A172 (cell line): ENCODE measurements at regions not wholly inside any gene's neighbourhood (a gene's known extent, or its start where the extent isn't known, plus 50 kb on each side); places are given as distances from the start of the nearest gene placed in this dataset.
A peak's percentile ranks its signal among the peaks of the same experiment; 100 is the strongest.
"Not testable (repeated sequence)": the region's sequence is repeated elsewhere in the genome, so short reads cannot be mapped to it uniquely, and the experiment has no call there.

ENCODE experiments used
- DNase-seq: peaks from one replicate; pipeline ENCODE4 v3.0.0-alpha.2; 2015; ENCODE audit warnings: low spot score

DNA sequence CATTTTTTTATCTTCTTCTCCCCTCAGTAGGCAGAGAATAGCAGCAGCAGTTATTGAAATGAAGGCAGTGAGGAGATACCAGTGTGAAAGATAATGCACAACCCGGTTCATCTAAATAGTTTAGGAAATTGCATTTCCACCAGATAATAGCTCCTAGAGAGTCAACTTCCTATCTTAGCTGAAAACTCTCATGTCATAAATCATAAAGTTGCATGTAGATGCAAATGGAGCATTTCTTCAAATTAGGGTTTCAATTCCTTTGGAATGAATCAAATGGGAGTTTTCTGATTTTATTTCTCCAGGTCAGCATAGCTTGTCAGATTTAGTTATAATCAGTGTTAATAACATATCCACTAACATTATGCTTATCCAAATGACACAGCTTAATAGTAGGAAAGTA is 335.3 kb downstream of the CNTNAP4 start:
- DNase-seq: no peak

DNA sequence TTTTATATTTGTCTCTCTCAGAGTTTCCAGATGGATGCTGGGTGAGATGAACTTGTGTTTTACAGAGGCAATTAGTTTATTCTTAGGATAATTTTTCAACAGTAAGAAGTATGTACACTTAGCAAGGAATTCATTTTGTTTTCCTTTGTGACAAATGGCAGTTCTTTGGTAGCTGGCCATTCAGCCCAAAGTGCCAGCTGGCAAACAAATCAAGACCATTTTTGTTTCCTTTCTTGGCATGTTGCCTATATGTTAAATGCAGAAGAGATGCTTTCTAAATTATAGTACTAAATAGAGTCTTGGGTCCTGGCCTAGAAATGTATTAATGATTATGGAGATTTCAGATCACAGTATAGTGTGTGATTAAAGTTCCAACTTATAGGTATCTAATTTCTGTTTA is 337.1 kb downstream of the CNTNAP4 start:
- DNase-seq: no peak

DNA sequence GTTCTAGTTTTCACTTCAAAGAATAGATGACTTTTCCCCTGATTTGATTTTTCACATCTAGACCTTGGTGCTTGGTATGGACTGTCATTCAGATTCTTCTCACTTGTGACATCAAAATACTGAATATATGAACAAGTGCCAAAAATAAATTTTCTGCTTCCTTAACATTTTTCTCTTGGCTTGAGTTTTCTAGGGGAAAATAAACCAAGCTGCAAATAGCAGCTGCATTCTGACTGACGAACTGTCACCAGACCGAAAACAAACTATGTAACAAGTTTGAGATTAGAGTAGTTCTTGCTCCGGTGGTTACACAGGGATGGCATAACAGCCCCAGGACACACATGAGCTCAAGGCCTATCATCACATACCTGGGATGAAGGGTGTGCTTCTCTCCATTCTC is 345.7 kb downstream of the CNTNAP4 start:
- DNase-seq: no peak

DNA sequence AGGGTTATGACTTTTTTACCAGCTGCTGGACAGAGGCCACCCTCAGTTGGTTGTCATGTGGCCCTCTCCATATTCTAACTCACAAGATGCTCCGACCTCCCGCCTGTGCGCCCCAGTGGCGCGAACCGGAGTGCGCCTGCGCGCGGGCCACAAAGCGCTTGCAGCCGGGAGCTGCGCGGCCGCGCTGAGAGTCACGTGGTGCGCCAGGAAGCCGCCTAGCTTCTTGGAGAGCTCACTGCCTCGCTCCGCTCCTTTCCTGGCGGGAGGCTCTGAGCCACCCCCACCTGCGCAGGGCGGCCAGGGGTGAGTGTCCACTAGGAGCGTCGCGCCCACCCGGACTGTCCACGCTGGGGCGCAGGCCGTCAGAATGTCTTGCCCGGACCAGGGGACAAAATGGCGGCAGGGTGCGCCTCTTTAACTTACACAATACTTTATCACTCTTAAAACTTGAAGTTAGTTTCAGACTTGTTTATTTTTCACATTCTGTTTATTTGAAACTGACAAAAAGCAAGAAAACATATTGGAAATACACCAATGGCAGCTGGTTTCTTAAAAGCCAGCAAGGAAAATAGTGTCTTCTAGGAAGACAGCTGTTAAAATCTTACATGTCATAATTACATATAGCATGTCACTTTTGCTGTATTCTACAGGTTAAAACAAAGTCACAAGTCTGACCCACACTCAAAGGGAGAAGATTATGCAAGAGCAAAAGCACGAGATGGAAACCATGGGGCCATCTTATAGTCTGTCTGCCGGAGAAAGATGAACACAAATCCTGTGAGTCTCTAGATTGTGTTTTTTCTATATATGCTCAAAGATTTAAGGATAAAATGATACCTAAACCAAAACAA is 357.9 kb downstream of the CNTNAP4 start:
- no peak for DNase-seq

DNA sequence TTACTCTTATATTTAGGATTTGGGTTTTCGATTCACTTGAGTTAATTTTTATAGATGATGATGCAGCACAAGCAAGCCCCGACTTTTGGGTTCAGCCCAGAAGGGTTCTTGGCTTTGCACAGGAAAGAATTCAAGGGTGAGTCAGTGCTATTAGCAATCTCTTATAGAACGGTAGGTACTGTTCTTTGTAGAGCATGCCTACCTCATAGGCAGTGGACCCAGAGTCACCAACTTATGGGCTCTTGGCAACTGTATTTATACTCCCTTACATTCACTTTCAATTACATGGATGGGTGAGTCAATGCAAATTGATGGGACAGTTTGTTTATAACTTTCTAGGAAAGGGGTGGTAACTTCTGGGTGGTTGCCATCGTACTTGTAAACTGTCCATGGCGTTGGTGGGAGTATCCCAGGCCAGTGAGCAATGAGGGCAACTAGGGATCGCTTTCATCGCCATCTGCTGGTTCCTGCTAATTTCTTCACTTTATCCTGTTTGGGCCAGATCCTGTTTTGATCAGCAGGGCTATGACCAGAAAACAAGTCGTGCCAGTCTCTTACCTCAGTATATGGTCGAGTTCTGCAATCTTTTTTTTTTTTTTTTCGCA is 362.6 kb downstream of the CNTNAP4 start:
- DNase-seq: peak; percentile 16

DNA sequence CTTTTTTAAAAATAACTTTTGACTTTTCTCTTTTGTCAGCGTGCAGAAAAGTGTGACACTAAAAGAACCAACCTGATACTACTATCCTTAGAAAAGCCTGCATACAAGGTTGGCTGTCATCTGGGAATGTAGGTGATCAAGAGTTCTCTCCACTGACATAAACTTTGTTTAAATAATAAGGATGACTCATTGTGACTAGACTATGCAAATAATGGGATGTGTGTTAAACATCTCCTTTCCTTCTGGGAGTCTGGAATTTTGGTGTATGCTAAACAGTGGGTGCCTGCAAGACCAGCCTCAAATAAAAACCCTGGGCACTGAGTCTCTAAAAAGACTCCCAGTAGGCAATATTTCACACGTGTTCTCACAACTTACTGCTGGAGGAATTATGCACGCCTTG is 373.4 kb downstream of the CNTNAP4 start:
- no peak for DNase-seq

DNA sequence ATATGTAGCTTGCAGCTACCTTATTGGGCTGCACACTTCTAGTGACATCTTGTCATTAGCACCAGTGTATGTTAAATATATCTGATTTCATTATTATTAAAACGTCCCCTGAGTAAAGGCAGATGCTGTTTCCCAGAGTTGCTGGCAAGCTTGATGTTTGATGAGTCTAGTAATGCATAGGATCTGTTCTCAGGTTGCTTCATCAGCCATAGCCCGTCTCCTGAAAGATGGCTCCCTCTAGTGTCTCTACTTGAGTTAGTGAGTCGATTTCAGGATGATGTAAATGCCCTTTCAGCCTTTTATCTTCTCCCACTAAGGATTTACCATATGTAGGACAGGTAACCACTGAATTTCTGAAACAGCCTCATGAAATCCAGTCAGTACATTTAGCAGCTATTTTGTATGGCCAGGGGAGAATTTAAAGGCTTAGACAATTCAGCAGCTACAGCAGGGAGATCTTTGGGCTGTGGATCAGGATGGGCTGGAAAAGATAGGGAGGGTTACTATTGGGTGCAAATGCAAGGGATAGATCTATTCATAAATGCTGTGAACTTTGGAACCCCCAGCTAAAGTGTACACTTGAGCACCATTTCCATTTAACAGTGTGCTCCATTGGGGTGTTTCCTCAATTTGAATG is 376.3 kb downstream of the CNTNAP4 start:
- peak; percentile 32 for DNase-seq

DNA sequence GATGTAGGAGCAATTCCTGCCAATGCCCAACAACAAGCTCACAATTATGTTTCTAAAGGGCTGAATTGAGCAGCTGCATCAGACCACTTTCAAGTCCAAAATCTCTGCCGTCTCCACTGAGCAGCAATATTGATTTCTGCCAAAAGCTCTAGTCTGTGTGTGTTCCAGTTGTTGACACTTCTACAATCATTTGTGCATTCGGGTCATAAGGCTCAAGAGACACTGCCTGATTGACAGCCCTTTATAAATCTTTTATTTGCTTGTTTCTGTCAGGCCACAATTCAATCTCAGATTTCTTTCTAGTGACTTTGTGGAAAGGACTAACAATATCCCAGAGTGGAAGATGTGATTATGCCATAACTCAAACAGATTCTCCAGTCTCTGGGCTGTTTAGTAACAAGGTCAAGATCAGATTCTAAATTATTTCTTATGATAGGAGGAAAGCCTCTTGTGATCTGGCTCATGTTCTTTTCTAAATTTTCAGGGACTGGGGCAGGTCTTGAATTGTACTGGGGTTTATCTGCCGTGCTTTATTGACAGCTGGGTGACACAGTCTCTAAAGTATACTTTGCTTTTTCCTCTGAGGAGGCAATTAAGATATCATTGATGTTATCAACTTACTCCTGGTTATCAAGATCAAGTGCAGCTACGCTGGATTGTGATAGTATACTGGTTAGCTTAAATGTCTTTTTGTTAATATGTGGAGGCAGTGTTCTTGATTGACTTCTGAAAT is 377.1 kb downstream of the CNTNAP4 start:
- DNase-seq: no peak

DNA sequence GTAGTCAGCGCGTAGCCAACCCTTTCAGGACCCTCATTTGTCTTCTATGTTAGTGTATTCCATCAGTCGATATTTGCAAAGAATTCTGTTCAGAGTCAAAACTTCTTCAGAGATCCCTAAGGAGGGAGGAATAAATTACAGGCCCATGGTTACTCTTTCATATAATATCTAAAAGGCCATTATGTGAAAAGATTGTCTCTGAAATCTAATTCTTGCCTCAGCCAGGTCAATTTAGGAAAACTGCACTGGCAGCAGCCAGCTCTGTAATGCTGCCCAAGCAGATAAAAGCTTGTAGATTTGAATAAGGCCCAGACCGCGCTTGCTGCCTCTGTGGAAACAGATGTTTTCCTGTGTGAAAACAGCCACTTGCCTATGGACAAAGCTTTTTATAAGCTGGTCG is 379.8 kb downstream of the CNTNAP4 start:
- no peak for DNase-seq

DNA sequence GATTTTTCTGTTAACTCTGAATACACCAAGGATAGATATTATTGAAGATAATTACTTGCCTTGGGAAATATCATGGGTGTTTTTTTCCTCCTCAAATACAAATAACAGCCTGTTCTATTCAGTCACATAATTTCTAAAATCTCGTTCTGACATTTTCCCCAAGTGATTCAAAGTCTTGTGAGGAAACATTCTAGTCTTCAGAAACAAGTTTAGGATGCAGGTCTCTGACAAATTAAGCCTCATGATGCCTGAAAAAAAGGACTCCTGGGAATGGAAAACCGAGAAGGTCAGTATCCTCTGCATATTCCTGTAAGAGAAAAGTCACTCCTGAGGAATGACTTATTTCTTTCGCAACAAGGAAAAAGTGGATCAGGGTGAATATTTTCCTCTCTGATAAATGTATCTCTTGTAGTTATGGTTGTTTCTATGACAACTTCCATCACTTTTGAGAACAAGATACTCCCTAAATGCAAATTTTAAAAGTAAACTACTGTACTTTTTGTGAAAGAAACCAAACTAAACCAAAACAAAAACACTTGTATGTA is 384.6 kb downstream of the CNTNAP4 start:
- DNase-seq: no peak

DNA sequence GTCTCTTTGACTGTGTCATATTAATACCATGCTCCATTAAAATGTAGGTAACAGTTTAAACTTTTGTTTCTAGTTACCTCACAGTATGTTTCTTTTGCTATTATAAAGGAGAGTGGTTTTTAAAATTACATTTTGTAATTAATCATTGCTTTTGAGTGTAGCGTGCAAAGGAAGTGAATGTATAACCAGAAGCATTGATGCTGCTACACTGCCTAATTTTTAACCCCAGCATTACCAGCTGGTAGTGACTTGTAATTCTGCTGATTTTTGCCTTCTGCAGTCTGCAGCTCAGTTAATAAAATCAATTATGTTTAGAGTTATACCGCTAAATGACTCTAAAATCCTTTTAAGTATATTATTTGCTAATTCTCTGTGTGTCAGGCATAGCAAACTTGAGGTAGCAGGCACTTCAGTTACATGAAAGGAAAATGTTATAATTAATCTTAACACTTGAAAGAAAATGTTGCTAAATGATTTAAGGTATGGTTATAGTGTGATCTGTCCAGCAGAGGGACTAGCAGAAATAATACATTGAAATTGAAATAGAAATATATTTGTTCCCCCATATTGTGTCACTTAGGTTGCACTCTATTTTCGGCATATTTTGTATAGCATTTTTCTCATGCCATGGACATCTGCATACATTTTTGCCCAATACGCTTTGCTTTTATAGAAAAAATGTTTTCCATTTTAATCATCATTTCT is 388.5 kb downstream of the CNTNAP4 start:
- DNase-seq: no peak

DNA sequence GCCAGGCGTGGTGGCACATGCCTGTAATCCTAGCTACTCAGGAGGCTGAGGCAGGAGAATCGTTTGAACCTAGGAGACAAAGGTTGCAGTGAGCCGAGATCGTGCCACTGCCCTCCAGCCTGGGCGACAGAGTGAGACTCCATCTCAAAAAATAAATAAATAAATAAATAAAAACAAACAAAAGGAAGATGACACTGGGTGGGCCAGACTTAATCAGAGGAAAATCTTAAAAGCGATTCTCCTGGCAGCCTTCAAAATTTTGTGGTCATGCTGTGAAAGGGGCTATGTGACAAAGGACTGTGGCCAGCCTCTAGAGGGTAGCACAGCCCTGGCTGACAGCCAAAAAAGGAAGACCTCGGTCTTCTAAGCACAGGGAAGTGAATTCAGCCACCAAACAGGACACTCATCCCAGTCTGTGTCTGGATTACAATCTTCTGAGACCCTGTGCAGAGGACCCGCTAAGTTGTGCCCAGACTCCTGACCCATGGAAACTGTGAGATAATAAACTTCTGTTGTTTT is 391.1 kb downstream of the CNTNAP4 start:
- no peak for DNase-seq

DNA sequence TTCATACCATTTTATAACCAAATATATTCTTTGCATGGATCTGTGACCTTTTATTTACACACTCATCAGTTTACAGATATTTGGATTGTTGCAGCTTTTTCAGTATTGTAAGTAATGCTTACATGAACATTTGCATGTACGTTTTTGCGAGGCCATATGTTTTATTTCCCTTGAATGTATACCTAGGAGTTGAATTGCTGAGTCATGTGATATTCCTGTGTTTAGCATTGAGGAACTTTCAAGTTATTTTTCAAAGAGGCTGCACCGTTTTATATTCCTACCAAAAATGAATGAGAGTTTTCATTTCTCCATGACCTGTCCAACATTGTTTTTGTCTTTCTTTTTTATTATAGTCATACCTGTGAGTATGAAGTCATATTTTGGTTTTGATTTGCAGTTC is 392.1 kb downstream of the CNTNAP4 start:
- no peak for DNase-seq

DNA sequence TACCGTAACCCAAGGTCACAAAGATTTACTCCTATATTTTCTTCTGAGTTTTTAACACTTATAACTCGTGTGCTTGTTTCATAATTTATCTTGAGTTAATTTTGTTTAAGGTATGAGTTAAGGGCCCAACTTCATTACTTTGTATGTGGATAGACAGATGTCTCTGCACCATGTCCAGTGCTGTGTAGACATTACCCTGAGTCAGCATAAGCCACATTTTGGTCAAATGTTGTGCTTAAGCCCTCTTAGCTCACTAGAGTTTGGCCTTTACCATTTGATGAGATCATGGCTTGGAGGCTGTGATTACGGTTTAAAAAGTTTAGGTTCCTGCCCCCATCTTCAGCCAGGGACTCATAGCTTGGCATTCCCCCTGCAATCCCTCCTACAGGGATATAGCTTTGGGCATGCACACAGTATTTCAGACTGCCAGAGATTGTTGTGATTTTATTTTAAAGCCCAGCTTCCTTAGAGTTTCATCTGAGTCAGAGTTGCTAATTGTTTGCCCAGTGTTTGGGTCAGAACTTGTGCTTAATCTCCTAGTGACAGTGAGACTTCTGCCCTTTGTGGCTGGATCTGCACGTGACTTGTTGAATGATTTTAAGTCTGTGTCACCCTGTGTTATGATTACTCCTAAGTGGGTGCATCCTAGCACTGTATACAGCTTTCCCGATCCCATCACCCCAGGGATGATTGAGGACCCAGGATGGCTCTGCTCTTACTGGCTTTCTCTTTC is 393.1 kb downstream of the CNTNAP4 start:
- no peak for DNase-seq

DNA sequence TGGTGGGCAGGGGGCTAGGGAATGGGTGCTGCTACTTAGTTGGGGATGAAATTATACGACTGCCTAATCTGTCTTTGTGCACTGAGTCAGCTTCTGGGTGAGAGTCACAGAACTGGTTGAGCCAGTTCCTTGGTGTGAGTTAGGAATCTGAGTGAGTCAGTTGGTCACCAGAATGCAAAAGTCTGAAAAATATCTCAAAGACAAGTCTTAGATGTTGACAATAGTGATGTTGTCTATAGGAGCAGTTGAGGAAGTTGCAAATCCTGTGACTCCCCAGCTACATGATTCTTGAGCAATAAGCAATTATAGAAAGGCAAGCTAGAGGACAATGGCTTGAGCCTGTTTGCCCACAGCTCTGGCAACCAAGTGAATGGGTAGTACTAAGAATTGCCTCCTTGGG is 399.2 kb downstream of the CNTNAP4 start:
- no peak for DNase-seq

DNA sequence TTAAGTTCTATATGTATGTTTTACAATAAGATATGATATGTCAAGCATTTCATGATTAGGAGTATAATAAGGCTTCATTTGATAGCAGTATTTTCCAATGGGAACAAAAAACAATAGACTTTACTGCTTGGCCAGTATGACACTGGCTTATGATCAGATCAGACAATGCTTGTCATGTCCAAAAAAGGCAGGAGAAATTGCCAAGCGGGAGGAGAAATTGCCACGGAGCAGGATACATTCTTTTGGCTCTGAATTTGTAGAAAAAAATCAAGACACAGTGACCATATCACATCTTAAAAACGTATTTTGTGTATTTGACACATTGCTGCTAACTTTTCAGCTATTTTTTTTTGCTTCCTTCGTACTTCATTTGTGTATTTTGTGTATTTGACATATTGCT is 404.1 kb downstream of the CNTNAP4 start:
- DNase-seq: no peak

DNA sequence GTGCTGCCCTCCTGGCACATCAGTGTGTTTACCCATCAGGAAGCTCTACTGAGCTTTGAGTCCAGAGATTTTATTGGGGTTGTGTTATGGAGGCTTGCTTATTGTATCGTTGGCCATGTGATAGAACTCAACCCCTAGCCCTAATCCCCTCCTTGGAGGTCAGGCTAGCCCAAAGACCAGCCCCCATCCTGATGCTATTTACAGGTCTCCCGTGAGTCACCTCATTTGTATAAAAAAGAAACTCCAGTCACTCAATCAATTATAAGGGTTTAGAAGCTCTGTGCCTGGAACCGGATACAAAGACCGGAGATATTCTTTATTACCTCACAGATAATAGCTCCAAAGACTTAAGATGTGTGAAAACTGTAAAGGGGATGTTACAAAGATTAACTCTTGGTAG is 405.9 kb downstream of the CNTNAP4 start:
- no peak for DNase-seq

DNA sequence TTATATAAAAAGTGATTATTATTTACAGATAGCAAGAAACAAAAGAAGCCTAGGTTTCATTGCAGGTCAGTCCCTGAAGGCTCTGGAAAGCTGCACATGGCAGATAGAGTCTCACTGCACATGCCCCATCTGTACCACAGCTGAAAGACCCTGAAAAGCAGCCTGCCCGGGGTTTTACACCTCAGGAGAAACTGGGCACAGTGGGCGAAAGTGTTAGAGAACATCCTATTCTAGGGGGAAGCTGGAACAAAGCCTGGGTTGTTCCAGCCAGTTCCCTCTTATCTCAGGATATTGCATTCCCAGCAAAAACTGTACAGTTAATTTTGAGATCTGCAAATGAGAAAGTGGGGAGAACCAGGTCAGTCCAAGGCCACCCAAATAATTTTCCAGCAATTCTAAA is 419.7 kb downstream of the CNTNAP4 start:
- no peak for DNase-seq

DNA sequence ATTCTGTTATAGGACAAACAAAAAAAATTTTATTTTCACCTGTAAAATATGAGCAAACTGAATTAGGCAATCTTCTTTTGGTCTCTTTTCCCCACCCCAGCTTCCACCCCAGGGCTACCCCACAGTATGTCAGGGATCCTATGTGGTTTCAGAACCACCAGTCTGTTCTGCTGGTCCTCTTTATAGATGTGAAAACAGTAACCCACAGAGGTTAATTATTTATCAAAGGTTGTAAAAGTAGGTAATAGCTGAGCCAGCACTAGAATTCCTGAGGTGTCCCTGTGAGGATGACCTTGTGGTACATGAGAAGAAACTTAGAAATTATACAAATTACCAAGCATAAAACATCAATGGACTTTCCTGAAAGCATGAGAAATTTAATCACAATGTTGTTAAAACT is 428.7 kb downstream of the CNTNAP4 start:
- DNase-seq: no peak

DNA sequence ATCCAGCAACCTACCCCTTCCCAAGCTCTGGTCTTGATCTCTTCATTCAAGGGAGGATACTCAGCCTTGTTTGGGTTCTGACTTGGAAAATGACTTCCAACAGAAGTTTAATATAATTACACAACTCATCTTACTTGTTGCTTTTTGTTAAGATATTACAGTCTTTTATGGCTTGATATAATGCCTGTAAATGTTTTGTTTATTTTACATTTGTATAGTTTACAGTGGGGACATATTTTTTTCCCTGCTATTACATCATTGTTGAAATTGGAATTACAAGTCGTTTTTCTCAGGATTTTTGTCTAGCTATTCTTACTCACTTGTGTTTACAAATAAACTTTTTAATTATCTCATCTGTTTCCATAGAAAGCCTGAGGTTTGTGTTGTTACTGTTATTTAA is 436.0 kb downstream of the CNTNAP4 start:
- DNase-seq: no peak

DNA sequence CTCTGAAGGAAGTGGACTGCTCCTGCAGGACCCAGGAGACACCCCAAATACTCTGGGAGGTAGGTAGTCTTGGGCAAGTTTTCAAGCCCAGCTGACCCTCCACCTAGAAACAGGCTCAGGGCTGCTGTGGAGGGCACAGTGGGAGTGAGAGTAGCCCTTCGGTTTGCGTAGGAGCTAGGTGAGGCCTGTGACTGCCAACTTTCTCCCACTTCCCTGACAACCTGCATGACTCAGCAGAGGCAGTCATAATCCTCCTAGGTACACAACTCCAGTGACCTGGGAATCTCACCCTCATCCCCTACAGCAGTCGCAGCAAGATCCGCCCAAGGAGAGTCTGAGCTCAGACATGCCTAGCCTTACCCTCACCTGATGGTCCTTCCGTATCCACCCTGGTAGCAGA is 439.1 kb downstream of the CNTNAP4 start:
- DNase-seq: not testable (repeated sequence)
